ENCODE measurements at regions not wholly inside any gene's neighbourhood (a gene's known extent, or its start where the extent isn't known, plus 50 kb on each side); places are given as distances from the start of the nearest gene placed in this dataset.

DNA sequence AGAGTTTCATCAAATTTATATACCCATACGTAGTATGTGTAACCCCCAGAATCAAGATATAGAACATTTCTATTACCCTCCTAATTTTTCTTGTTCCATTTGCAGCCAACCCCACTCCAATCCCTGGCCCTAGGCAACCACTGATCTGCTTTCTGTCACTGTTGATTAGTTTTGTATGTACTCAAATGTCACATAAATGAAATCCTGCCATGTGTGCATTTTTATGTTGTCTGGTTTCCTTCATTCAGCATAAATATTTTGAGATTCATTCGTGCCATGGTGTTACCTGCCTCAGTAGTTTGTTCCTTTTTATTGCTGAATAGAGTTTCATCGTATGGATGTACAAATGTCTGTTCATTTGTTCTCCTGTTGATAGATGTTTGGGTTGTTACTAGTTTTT is 126.3 kb downstream of the MID1IP1 start:
- ChIA-PET POLR2A (ENCODE audit: unreplicated experiment) (no interaction called here), CTCF (no interaction called here)
- no peaks in the 10 kb centered on the region for H4K20me1 ChIP-seq (ENCODE audit: low read length)
- no peaks in the 10 kb centered on the region for H3F3A ChIP-seq (ENCODE audit: low read length, unreplicated experiment)
- H3K4me3 ChIP-seq (ENCODE audit: low read length) = no peak overlapping the region
- H3K4me2 ChIP-seq (ENCODE audit: low read length) = no peak overlapping the region
- no peak overlapping the region for H2AFZ ChIP-seq (ENCODE audit: low read length)
- DNase-seq (no peak), ATAC-seq (no peak)
- no TSS peak for BruUV-seq (replicated peaks)
- no peaks in the 10 kb centered on the region for H3K9me3 ChIP-seq (ENCODE audit: low read length)
- no peaks in the 10 kb centered on the region for H3K9me2 ChIP-seq (replicated peaks; ENCODE audit: low read length)
- intact Hi-C loops (cut with micrococcal nuclease) = no loop called here
- TF ChIP-seq, protein P1, sequence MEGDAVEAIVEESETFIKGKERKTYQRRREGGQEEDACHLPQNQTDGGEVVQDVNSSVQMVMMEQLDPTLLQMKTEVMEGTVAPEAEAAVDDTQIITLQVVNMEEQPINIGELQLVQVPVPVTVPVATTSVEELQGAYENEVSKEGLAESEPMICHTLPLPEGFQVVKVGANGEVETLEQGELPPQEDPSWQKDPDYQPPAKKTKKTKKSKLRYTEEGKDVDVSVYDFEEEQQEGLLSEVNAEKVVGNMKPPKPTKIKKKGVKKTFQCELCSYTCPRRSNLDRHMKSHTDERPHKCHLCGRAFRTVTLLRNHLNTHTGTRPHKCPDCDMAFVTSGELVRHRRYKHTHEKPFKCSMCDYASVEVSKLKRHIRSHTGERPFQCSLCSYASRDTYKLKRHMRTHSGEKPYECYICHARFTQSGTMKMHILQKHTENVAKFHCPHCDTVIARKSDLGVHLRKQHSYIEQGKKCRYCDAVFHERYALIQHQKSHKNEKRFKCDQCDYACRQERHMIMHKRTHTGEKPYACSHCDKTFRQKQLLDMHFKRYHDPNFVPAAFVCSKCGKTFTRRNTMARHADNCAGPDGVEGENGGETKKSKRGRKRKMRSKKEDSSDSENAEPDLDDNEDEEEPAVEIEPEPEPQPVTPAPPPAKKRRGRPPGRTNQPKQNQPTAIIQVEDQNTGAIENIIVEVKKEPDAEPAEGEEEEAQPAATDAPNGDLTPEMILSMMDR (conservative IDR thresholded peaks at IDR 0.05; ENCODE audit: low read depth, low read length) = no peak
- TF ChIP-seq EZH2phosphoT487 (IDR thresholded peaks at IDR 0.05; ENCODE audit: borderline replicate concordance, low read length) = no peak
- no peak for TF ChIP-seq EZH2 (IDR thresholded peaks at IDR 0.05; ENCODE audit: low read length, unreplicated experiment)
- H3K27ac ChIP-seq (ENCODE audit: low read length) = no peak overlapping the region
- no peak overlapping the region for H3K9ac ChIP-seq (ENCODE audit: low read length)
- H3K4me1 ChIP-seq (ENCODE audit: insufficient read depth, low read length) = no peaks in the 10 kb centered on the region
- H3K79me2 ChIP-seq (ENCODE audit: low read length) = no peaks in the 10 kb centered on the region
- H3K27me3 ChIP-seq (ENCODE audit: low read length) = no peaks in the 10 kb centered on the region
- H3K36me3 ChIP-seq (ENCODE audit: low read depth, low read length) = no peaks in the 10 kb centered on the region; the same call in 1 of the 2 replicates

DNA sequence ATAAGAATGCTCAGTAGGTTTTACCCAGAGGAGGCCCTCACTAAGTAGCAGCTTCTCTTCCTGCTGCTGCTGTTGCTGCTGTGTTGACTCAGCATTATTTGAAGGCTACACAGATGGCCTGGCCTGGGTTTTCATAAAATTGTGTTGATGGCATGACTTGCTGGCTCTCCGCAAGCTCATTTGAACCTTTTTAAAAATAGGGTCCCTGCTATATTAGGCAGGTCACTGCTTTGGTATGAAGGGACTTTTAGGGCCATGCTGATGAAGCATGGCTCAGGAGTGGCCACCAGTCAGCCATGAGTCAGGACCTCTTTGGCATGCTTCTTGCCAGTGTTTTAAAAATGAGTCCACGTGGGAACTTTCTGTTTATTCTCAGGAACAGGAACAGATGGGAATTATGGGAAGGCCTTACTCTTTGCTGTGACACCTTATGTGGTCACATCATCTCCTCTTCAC is 128.7 kb downstream of the MID1IP1 start:
- ATAC-seq = peak; percentile 24; the same call in 1 of the 2 replicates
- Histone ChIP-seq H3K36me3 (ENCODE audit: low read depth, low read length) (no peaks in the 10 kb centered on the region; the same call in 1 of the 2 replicates), H3F3A (ENCODE audit: low read length, unreplicated experiment) (no peaks in the 10 kb centered on the region), H3K27ac (ENCODE audit: low read length) (peak overlapping the region; percentile 50), H3K79me2 (ENCODE audit: low read length) (no peaks in the 10 kb centered on the region), H3K4me1 (ENCODE audit: insufficient read depth, low read length) (no peaks in the 10 kb centered on the region), H2AFZ (ENCODE audit: low read length) (peak overlapping the region; percentile 0; the same call in 1 of the 2 replicates), H3K27me3 (ENCODE audit: low read length) (no peaks in the 10 kb centered on the region), H3K9me2 (replicated peaks; ENCODE audit: low read length) (no peaks in the 10 kb centered on the region), H3K9me3 (ENCODE audit: low read length) (no peaks in the 10 kb centered on the region), H3K4me3 (ENCODE audit: low read length) (no peak overlapping the region), H4K20me1 (ENCODE audit: low read length) (no peaks in the 10 kb centered on the region), H3K4me2 (ENCODE audit: low read length) (no peak overlapping the region), H3K9ac (ENCODE audit: low read length) (no peak overlapping the region)
- intact Hi-C loops (cut with micrococcal nuclease) = no loop called here
- ChIA-PET POLR2A (ENCODE audit: unreplicated experiment) (interaction anchor here (0.5 kb wide), 1 partner anchor 123 kb away, joined by 6 read pairs; no protein-coding TSS in a partner anchor), CTCF (no interaction called here)
- TF ChIP-seq, protein P1 (conservative IDR thresholded peaks at IDR 0.05; ENCODE audit: low read depth, low read length) = no peak
- TF ChIP-seq EZH2 (IDR thresholded peaks at IDR 0.05; ENCODE audit: low read length, unreplicated experiment) = no peak
- no peak for TF ChIP-seq EZH2phosphoT487 (IDR thresholded peaks at IDR 0.05; ENCODE audit: borderline replicate concordance, low read length)
- no TSS peak for BruUV-seq (replicated peaks)
- DNase-seq = peak; percentile 53

DNA sequence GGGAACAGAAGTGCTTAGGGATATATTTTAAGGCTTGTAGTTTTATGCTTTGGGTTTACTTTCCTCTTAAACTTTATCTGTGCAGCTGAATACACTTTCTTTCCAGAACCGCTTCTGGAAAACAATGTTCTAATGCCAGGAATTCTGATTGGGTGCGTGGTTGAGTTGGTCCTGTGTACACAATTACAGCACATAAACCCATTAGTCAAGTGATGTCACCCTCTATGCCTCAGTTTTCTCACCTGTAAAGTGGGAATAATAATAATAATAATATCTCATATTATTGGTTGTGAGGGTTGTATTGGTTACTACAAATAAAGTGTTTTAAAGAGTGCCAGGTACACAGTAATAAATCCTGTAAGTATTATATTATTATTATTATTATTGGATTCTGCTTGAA is 129.2 kb downstream of the MID1IP1 start:
- Histone ChIP-seq H2AFZ (ENCODE audit: low read length) (0 out of 2 replicates have a peak overlapping the region, but pooled peaks have one; percentile 0), H3K79me2 (ENCODE audit: low read length) (no peaks in the 10 kb centered on the region), H3K4me2 (ENCODE audit: low read length) (no peak overlapping the region), H3K9ac (ENCODE audit: low read length) (no peak overlapping the region), H3K4me3 (ENCODE audit: low read length) (no peak overlapping the region), H3K36me3 (ENCODE audit: low read depth, low read length) (no peaks in the 10 kb centered on the region; the same call in 1 of the 2 replicates), H3K9me3 (ENCODE audit: low read length) (no peaks in the 10 kb centered on the region), H3F3A (ENCODE audit: low read length, unreplicated experiment) (no peaks in the 10 kb centered on the region), H3K9me2 (replicated peaks; ENCODE audit: low read length) (no peaks in the 10 kb centered on the region), H4K20me1 (ENCODE audit: low read length) (no peaks in the 10 kb centered on the region), H3K27ac (ENCODE audit: low read length) (no peak overlapping the region), H3K4me1 (ENCODE audit: insufficient read depth, low read length) (no peaks in the 10 kb centered on the region), H3K27me3 (ENCODE audit: low read length) (no peaks in the 10 kb centered on the region)
- no peak for ATAC-seq
- POLR2A ChIA-PET (ENCODE audit: unreplicated experiment) = no interaction called here
- intact Hi-C loops (cut with micrococcal nuclease) = no loop called here
- no peak for DNase-seq
- TF ChIP-seq EZH2phosphoT487 (IDR thresholded peaks at IDR 0.05; ENCODE audit: borderline replicate concordance, low read length) (no peak), EZH2 (IDR thresholded peaks at IDR 0.05; ENCODE audit: low read length, unreplicated experiment) (no peak)
- TF ChIP-seq, protein P1 (conservative IDR thresholded peaks at IDR 0.05; ENCODE audit: low read depth, low read length) = no peak
- CTCF ChIA-PET = no interaction called here
- no TSS peak for BruUV-seq (replicated peaks)
